Colonic mucosa (tissue), 4 donors: ENCODE measurements at regions not wholly inside any gene's neighbourhood (a gene's known extent, or its start where the extent isn't known, plus 50 kb on each side); places are given as distances from the start of the nearest gene placed in this dataset.
A peak's percentile ranks its signal among the peaks of the same experiment; 100 is the strongest.

Experiments
- DNase-seq: peaks from one replicate; pipeline ENCODE4 v3.0.0-alpha.2; 2020
- H3K27ac ChIP-seq: fragments of 200-600 bp; one replicate; pipeline ENCODE4 v1.8.0; 2021
- H3K27me3 ChIP-seq: fragments of 200-600 bp; one replicate; pipeline ENCODE4 v1.8.0; 2021
- H3K36me3 ChIP-seq: fragments of 200-600 bp; one replicate; pipeline ENCODE4 v1.8.0; 2021
- H3K4me1 ChIP-seq: fragments of 200-600 bp; one replicate; pipeline ENCODE4 v1.8.0; 2021; ENCODE audit warnings: mild to moderate bottlenecking
- H3K4me3 ChIP-seq: fragments of 200-600 bp; one replicate; pipeline ENCODE4 v1.8.0; 2021
- H3K9ac ChIP-seq, 2 donors: one replicate each; pipeline ENCODE4 v1.7.0; 2013; ENCODE audit warnings: control low read depth in 2 of 2, low read depth in 2 of 2, low read length in 2 of 2
- H3K9me3 ChIP-seq: fragments of 200-600 bp; one replicate; pipeline ENCODE4 v1.8.0; 2021
- CTCF ChIP-seq: fragments of 200-600 bp; IDR thresholded peaks from one replicate; pipeline ENCODE4 v1.8.0; 2022; ENCODE audit warnings: antibody characterized with exemption, mild to moderate bottlenecking
- intact Hi-C: fragments of 100-400 bp; cut with DNase I; formaldehyde crosslinking; loops from one replicate; pipeline ENCODE4 v1.14.1; 2022
- donor health status: healthy.
- donor health status: DM: no; HTN: no; CAD: no.
- donor health status: DM: no; HTN: no; CAD: no.

GRCh38 chr6:105492706-105493673 lies 90.1 kb upstream of the PREP start:
- TF ChIP-seq CTCF, result no peak
- no peak overlapping the region for H3K27ac ChIP-seq

GRCh38 chr6:105489216-105489530 lies 86.3 kb upstream of the PREP start:
- H3K9me3 ChIP-seq, result no peaks in the 10 kb centered on the region
- intact Hi-C loops, result loop anchor here (10.0 kb wide), 4 partner anchors 246 to 1076 kb away; partner anchors contain the start of gene PRDM1
- H3K27ac ChIP-seq, result peak overlapping the region; percentile 20
- H3K27me3 ChIP-seq, result no peaks in the 10 kb centered on the region
- no peaks in the 10 kb centered on the region for H3K36me3 ChIP-seq
- H3K4me1 ChIP-seq, result no peaks in the 10 kb centered on the region
- no peak overlapping the region for H3K9ac ChIP-seq
- no peak overlapping the region for H3K4me3 ChIP-seq
- TF ChIP-seq CTCF, result no peak
- DNase-seq, result no peak

More at GRCh38 chr6:105492706-105493673, 90.1 kb upstream of the PREP start:
- Histone ChIP-seq H3K27me3 (no peaks in the 10 kb centered on the region), H3K9me3 (no peaks in the 10 kb centered on the region), H3K4me3 (no peak overlapping the region), H3K9ac (no peak overlapping the region), H3K36me3 (no peaks in the 10 kb centered on the region), H3K4me1 (no peaks in the 10 kb centered on the region)
- DNase-seq, result no peak
- intact Hi-C loops, result no loop called here

- no peak overlapping the region for H3K9ac ChIP-seq
- no peaks in the 10 kb centered on the region for H3K4me1 ChIP-seq
- H3K4me3 ChIP-seq, result no peak overlapping the region
- peak overlapping the region; percentile 20 for H3K27ac ChIP-seq
- no peaks in the 10 kb centered on the region for H3K36me3 ChIP-seq
- intact Hi-C loops, result loop anchor here (10.0 kb wide), 4 partner anchors 246 to 1076 kb away; partner anchors contain the start of gene PRDM1
- no peaks in the 10 kb centered on the region for H3K9me3 ChIP-seq
- no peak for TF ChIP-seq CTCF
- H3K27me3 ChIP-seq, result no peaks in the 10 kb centered on the region
- no peak for DNase-seq
Observed at GRCh38 chr6:105488516-105489215, 85.8 kb upstream of the PREP start.

GRCh38 chr6:105487040-105487790 lies 84.3 kb upstream of the PREP start:
- H3K4me3 ChIP-seq, result no peak overlapping the region
- DNase-seq, result no peak
- H3K9me3 ChIP-seq, result no peaks in the 10 kb centered on the region
- H3K27ac ChIP-seq, result no peak overlapping the region
- no peaks in the 10 kb centered on the region for H3K36me3 ChIP-seq
- H3K9ac ChIP-seq, result no peak overlapping the region
- no peaks in the 10 kb centered on the region for H3K27me3 ChIP-seq
- H3K4me1 ChIP-seq, result no peaks in the 10 kb centered on the region
- intact Hi-C loops, result loop anchor here (10.0 kb wide), 4 partner anchors 248 to 1078 kb away; partner anchors contain the start of gene PRDM1
- no peak for TF ChIP-seq CTCF

GRCh38 chr6:105485456-105485855 lies 82.6 kb upstream of the PREP start:
- Histone ChIP-seq H3K9me3 (no peaks in the 10 kb centered on the region), H3K36me3 (no peaks in the 10 kb centered on the region), H3K4me3 (no peak overlapping the region), H3K27me3 (no peaks in the 10 kb centered on the region), H3K27ac (no peak overlapping the region), H3K4me1 (no peaks in the 10 kb centered on the region), H3K9ac (no peak overlapping the region)
- no peak for TF ChIP-seq CTCF
- intact Hi-C loops, result loop anchor here (10.0 kb wide), 4 partner anchors 249 to 1079 kb away; partner anchors contain the start of gene PRDM1
- DNase-seq, result no peak
